ENCODE measurements at regions not wholly inside any gene's neighbourhood (a gene's known extent, or its start where the extent isn't known, plus 50 kb on each side); places are given as distances from the start of the nearest gene placed in this dataset.

GRCh38 chr5:105924366-105924765 lies 1746.4 kb downstream of the EFNA5 start:
- no peaks in the 10 kb centered on the region for H4K20me1 ChIP-seq (ENCODE audit: insufficient read depth, low read length)
- no peaks in the 10 kb centered on the region for H3K4me1 ChIP-seq (ENCODE audit: low read length)
- H3K9ac ChIP-seq (ENCODE audit: low read length): no peak overlapping the region
- H3K36me3 ChIP-seq (replicated peaks; ENCODE audit: low read depth, low read length): no peaks in the 10 kb centered on the region
- H3K79me2 ChIP-seq (ENCODE audit: low read length): no peaks in the 10 kb centered on the region
- no peak for TF ChIP-seq EZH2phosphoT487 (IDR thresholded peaks at IDR 0.05; ENCODE audit: low read depth)
- TF ChIP-seq, protein P1, sequence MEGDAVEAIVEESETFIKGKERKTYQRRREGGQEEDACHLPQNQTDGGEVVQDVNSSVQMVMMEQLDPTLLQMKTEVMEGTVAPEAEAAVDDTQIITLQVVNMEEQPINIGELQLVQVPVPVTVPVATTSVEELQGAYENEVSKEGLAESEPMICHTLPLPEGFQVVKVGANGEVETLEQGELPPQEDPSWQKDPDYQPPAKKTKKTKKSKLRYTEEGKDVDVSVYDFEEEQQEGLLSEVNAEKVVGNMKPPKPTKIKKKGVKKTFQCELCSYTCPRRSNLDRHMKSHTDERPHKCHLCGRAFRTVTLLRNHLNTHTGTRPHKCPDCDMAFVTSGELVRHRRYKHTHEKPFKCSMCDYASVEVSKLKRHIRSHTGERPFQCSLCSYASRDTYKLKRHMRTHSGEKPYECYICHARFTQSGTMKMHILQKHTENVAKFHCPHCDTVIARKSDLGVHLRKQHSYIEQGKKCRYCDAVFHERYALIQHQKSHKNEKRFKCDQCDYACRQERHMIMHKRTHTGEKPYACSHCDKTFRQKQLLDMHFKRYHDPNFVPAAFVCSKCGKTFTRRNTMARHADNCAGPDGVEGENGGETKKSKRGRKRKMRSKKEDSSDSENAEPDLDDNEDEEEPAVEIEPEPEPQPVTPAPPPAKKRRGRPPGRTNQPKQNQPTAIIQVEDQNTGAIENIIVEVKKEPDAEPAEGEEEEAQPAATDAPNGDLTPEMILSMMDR (IDR thresholded peaks at IDR 0.05; ENCODE audit: low read depth, low read length): no peak
- no peak overlapping the region for H3K4me3 ChIP-seq (ENCODE audit: low read length)
- H3K4me2 ChIP-seq (ENCODE audit: low read length): no peak overlapping the region
- no peaks in the 10 kb centered on the region for H3K27me3 ChIP-seq (ENCODE audit: low read depth, low read length)
- H3K27ac ChIP-seq (ENCODE audit: low read length): no peak overlapping the region
- no peaks in the 10 kb centered on the region for H3K9me3 ChIP-seq (ENCODE audit: insufficient read depth, low read length)
- no peak overlapping the region for H2AFZ ChIP-seq (ENCODE audit: low read depth, low read length)

DNA sequence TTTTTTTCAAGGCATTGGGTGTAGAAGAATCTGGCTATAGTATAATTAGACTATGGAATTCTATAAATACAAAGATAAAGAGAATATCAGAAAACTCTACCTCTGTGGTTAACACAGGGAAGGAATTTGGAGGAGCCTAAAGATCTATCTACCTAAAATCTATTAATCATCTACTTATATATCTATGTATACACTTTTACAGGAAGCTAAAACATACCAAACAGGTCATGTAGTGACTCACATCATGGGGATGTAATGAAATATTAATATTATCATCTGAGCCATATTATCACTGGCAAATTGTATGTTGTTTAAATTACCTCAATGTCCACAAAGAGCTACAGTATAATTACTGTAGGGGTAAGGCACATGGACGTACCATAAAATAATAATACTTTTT lies 1748.2 kb downstream of the EFNA5 start:
- Histone ChIP-seq H3K9ac (ENCODE audit: low read length) (no peak overlapping the region), H3K4me1 (ENCODE audit: low read length) (no peaks in the 10 kb centered on the region), H3K36me3 (replicated peaks; ENCODE audit: low read depth, low read length) (no peaks in the 10 kb centered on the region), H2AFZ (ENCODE audit: low read depth, low read length) (no peak overlapping the region), H3K4me2 (ENCODE audit: low read length) (no peak overlapping the region), H3K4me3 (ENCODE audit: low read length) (no peak overlapping the region), H3K79me2 (ENCODE audit: low read length) (no peaks in the 10 kb centered on the region), H3K9me3 (ENCODE audit: insufficient read depth, low read length) (no peaks in the 10 kb centered on the region), H3K27me3 (ENCODE audit: low read depth, low read length) (no peaks in the 10 kb centered on the region), H4K20me1 (ENCODE audit: insufficient read depth, low read length) (no peaks in the 10 kb centered on the region), H3K27ac (ENCODE audit: low read length) (no peak overlapping the region)
- TF ChIP-seq EZH2phosphoT487 (IDR thresholded peaks at IDR 0.05; ENCODE audit: low read depth): no peak
- TF ChIP-seq, protein P1 (IDR thresholded peaks at IDR 0.05; ENCODE audit: low read depth, low read length): no peak

- Histone ChIP-seq H3K4me2 (ENCODE audit: low read length) (no peak overlapping the region), H3K79me2 (ENCODE audit: low read length) (no peaks in the 10 kb centered on the region)
- TF ChIP-seq, protein P1 (IDR thresholded peaks at IDR 0.05; ENCODE audit: low read depth, low read length): no peak
- no peak for TF ChIP-seq EZH2phosphoT487 (IDR thresholded peaks at IDR 0.05; ENCODE audit: low read depth)
These were observed 1748.7 kb downstream of the EFNA5 start for GRCh38 chr5:105922080-105922479.

GRCh38 chr5:105917189-105917588 lies 1753.5 kb downstream of the EFNA5 start:
- no peak for TF ChIP-seq EZH2phosphoT487 (IDR thresholded peaks at IDR 0.05; ENCODE audit: low read depth)
- TF ChIP-seq, protein P1 (IDR thresholded peaks at IDR 0.05; ENCODE audit: low read depth, low read length): no peak
- no peaks in the 10 kb centered on the region for H4K20me1 ChIP-seq (ENCODE audit: insufficient read depth, low read length)
- no peaks in the 10 kb centered on the region for H3K36me3 ChIP-seq (replicated peaks; ENCODE audit: low read depth, low read length)
- no peaks in the 10 kb centered on the region for H3K79me2 ChIP-seq (ENCODE audit: low read length)
- no peak overlapping the region for H3K4me3 ChIP-seq (ENCODE audit: low read length)
- H3K4me2 ChIP-seq (ENCODE audit: low read length): no peak overlapping the region
- H3K27me3 ChIP-seq (ENCODE audit: low read depth, low read length): no peaks in the 10 kb centered on the region
- H3K9me3 ChIP-seq (ENCODE audit: insufficient read depth, low read length): no peaks in the 10 kb centered on the region
- no peak overlapping the region for H3K9ac ChIP-seq (ENCODE audit: low read length)
- H3K27ac ChIP-seq (ENCODE audit: low read length): no peak overlapping the region
- H2AFZ ChIP-seq (ENCODE audit: low read depth, low read length): no peak overlapping the region
- no peaks in the 10 kb centered on the region for H3K4me1 ChIP-seq (ENCODE audit: low read length)

More at GRCh38 chr5:105922080-105922479, 1748.7 kb downstream of the EFNA5 start:
- Histone ChIP-seq H3K4me1 (ENCODE audit: low read length) (no peaks in the 10 kb centered on the region), H3K27ac (ENCODE audit: low read length) (no peak overlapping the region), H3K27me3 (ENCODE audit: low read depth, low read length) (no peaks in the 10 kb centered on the region), H3K9ac (ENCODE audit: low read length) (no peak overlapping the region), H3K4me3 (ENCODE audit: low read length) (no peak overlapping the region), H3K9me3 (ENCODE audit: insufficient read depth, low read length) (no peaks in the 10 kb centered on the region), H2AFZ (ENCODE audit: low read depth, low read length) (no peak overlapping the region), H4K20me1 (ENCODE audit: insufficient read depth, low read length) (no peaks in the 10 kb centered on the region), H3K36me3 (replicated peaks; ENCODE audit: low read depth, low read length) (no peaks in the 10 kb centered on the region)
